Smooth muscle cell (in vitro differentiated cells): ENCODE measurements at regions not wholly inside any gene's neighbourhood (a gene's known extent, or its start where the extent isn't known, plus 50 kb on each side); places are given as distances from the start of the nearest gene placed in this dataset.

ENCODE experiments used
- DNase-seq: peaks from one replicate; lab custom pipeline; 2025; ENCODE audit not compliant: unreplicated experiment; lab: John Stamatoyannopoulos, UW
- H2AFZ ChIP-seq: fragments of 200-600 bp; sonication (generic); 2 replicates; pipeline ENCODE4 v1.6.0; 2016; ENCODE audit warnings: antibody characterized with exemption, low read depth, mild to moderate bottlenecking
- H3F3A ChIP-seq: fragments of 200-600 bp; sonication (generic); 2 replicates; pipeline ENCODE4 v1.6.0; 2017; ENCODE audit warnings: antibody characterized with exemption, low read depth
- H3K27ac ChIP-seq: fragments of 200-600 bp; sonication (generic); 2 replicates; pipeline ENCODE4 v1.5.1; 2016; ENCODE audit warnings: low read depth, mild to moderate bottlenecking
- H3K27me3 ChIP-seq: fragments of 200-600 bp; sonication (generic); 2 replicates; pipeline ENCODE4 v1.6.1; 2016; ENCODE audit warnings: low read depth, mild to moderate bottlenecking
- H3K36me3 ChIP-seq: fragments of 200-600 bp; sonication (generic); 2 replicates; pipeline ENCODE4 v1.5.1; 2016; ENCODE audit warnings: low read depth
- H3K4me1 ChIP-seq: fragments of 200-600 bp; sonication (generic); 2 replicates; pipeline ENCODE4 v1.5.1; 2016; ENCODE audit warnings: low read depth
- H3K4me2 ChIP-seq: fragments of 200-600 bp; sonication (generic); 2 replicates; pipeline ENCODE4 v1.6.0; 2016; ENCODE audit warnings: mild to moderate bottlenecking
- H3K4me3 ChIP-seq: fragments of 200-600 bp; sonication (generic); 2 replicates; pipeline ENCODE4 v1.5.1; 2016; ENCODE audit warnings: mild to moderate bottlenecking
- H3K79me2 ChIP-seq: fragments of 200-600 bp; sonication (generic); 2 replicates; pipeline ENCODE4 v1.6.0; 2016; ENCODE audit warnings: low read depth, mild to moderate bottlenecking
- H3K9ac ChIP-seq: fragments of 200-600 bp; sonication (generic); 2 replicates; pipeline ENCODE4 v1.6.0; 2016; ENCODE audit warnings: low read depth
- H3K9me3 ChIP-seq: fragments of 200-600 bp; sonication (generic); replicated peaks from 2 replicates; pipeline ENCODE4 v1.5.1; 2016; ENCODE audit warnings: low read depth
- H4K20me1 ChIP-seq: fragments of 200-600 bp; sonication (generic); 2 replicates; pipeline ENCODE4 v1.6.0; 2016; ENCODE audit warnings: low read depth
- CTCF ChIP-seq: fragments of 200-600 bp; sonication (generic); IDR thresholded peaks from 2 replicates; pipeline ENCODE4 v1.5.1; 2017; ENCODE audit warnings: borderline replicate concordance, mild to moderate bottlenecking, antibody characterized with exemption; ENCODE audit not compliant: insufficient read depth, poor library complexity, severe bottlenecking
- WGBS: methylation state at CpG from one replicate; pipeline ENCODE4 v1.1.7; 2016; ENCODE audit warnings: low lambda C conversion rate; 5-methylcytosine and 5-hydroxymethylcytosine counted together

DNA sequence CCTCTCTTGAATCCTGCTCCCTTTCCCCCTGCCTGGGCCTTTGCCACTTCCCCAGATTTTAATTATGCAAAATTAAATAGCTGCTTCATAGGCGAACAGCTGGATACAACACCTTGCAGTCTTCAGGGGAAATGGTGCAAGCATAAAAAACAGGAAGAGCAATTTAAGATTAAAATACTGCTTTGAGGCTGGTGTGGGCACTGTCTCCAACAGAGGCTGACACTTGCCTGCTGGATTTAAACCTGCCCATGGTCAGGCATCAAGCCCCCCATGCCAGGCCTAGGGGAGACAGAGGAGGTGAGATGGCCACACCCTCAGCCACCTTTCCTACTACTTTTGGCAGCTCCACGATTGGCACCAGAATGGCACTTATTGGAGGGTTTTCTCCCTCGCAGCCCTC, 110.1 kb upstream of the DIO3 start:
- H4K20me1 ChIP-seq: no peaks in the 10 kb centered on the region
- H3K4me3 ChIP-seq: no peak overlapping the region
- H3K4me1 ChIP-seq: peaks cover 4% of the 10 kb centered on the region
- no peak overlapping the region for H3K4me2 ChIP-seq
- no peaks in the 10 kb centered on the region for H3K36me3 ChIP-seq
- peaks cover 4% of the 10 kb centered on the region for H3K27me3 ChIP-seq
- no peak overlapping the region for H3K9ac ChIP-seq
- no peak for TF ChIP-seq CTCF
- no peaks in the 10 kb centered on the region for H3K9me3 ChIP-seq
- no peak for DNase-seq
- no peak overlapping the region for H3K27ac ChIP-seq
- no peak overlapping the region for H2AFZ ChIP-seq
- H3F3A ChIP-seq: peaks cover 5% of the 10 kb centered on the region
- 95% methylated on average over 3 of the region's 3 CpGs for WGBS
- no peaks in the 10 kb centered on the region for H3K79me2 ChIP-seq

- no peaks in the 10 kb centered on the region for H3K79me2 ChIP-seq
- H3K27me3 ChIP-seq: peaks cover 23% of the 10 kb centered on the region
- 84% methylated on average over 7 of the region's 7 CpGs for WGBS
- H3K9ac ChIP-seq: no peak overlapping the region
- no peaks in the 10 kb centered on the region for H3K9me3 ChIP-seq
- peaks cover 5% of the 10 kb centered on the region for H3F3A ChIP-seq
- DNase-seq: no peak
- H3K4me3 ChIP-seq: no peak overlapping the region
- H3K4me2 ChIP-seq: no peak overlapping the region
- no peak for TF ChIP-seq CTCF
- no peaks in the 10 kb centered on the region for H4K20me1 ChIP-seq
- no peak overlapping the region for H2AFZ ChIP-seq
- peaks cover 18% of the 10 kb centered on the region for H3K4me1 ChIP-seq
- no peak overlapping the region for H3K27ac ChIP-seq
- H3K36me3 ChIP-seq: no peaks in the 10 kb centered on the region
Observed at GRCh38 chr14:101453225-101453624, 108.1 kb upstream of the DIO3 start.

DNA sequence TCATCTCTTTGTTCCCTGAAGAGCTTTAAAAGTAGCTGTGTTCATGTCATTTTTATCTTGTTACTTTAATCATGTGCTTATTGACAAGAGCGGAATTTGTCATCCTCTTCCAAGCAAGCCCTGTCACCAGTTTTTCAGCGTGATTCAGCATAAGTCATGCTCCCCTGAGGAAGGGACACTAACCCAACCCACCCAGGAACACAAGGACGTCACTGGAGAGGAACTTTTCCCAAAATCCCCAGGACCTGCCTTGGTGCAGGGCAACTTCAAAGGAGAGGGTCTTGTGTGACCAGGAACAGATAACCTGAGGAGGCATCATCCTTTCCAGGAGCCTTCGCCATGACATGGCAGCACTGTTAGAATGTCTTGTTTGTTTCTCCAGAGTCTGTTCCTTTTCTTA, 107.1 kb upstream of the DIO3 start:
- Histone ChIP-seq H3K9me3 (no peaks in the 10 kb centered on the region), H3K9ac (no peak overlapping the region), H3K4me2 (peak overlapping the region; percentile 18), H3K27me3 (peaks cover 33% of the 10 kb centered on the region), H3F3A (peaks cover 5% of the 10 kb centered on the region), H3K4me1 (peaks cover 27% of the 10 kb centered on the region), H3K36me3 (no peaks in the 10 kb centered on the region), H3K27ac (peak overlapping the region; percentile 50), H3K4me3 (no peak overlapping the region), H4K20me1 (no peaks in the 10 kb centered on the region), H2AFZ (no peak overlapping the region), H3K79me2 (no peaks in the 10 kb centered on the region)
- WGBS: 33% methylated on average over 4 of the region's 4 CpGs
- DNase-seq: no peak
- no peak for TF ChIP-seq CTCF
